GM12878 (cell line): ENCODE measurements at regions not wholly inside any gene's neighbourhood (a gene's known extent, or its start where the extent isn't known, plus 50 kb on each side); places are given as distances from the start of the nearest gene placed in this dataset.

Source experiments
- ATAC-seq: fragments of 200-7000 bp; cut with Tn5 transposase; 3 replicates; pipeline ENCODE4 v1.9.1; 2020; ENCODE audit warnings: mild to moderate bottlenecking, moderate library complexity
- BruUV-seq: library from RNA; stranded (reverse); fragments of 400-500 nt; replicated peaks from 2 replicates; lab custom pipeline; 2021; lab: Mats Ljungman, UMichigan
- CTCF ChIA-PET: fragments of 300-600 bp; sonication (Branson Sonifier 250); formaldehyde crosslinking; extraction: SDS; loops from one replicate; lab custom pipeline; 2021; ENCODE audit warnings: inconsistent platforms; lab: Yijun Ruan, JAX
- POLR2A ChIA-PET: fragments of 350-600 bp; formaldehyde crosslinking; extraction: SDS; loops from one replicate; lab custom pipeline; 2021; ENCODE audit warnings: inconsistent platforms; lab: Charles Lee
- RAD21 ChIA-PET: fragments of 300-600 bp; sonication (Branson Sonifier 250); formaldehyde crosslinking; loops from one replicate; lab custom pipeline; 2023; ENCODE audit warnings: antibody characterized with exemption; ENCODE audit not compliant: unreplicated experiment; lab: Charles Lee
- SMC1A ChIA-PET: fragments of 300-600 bp; sonication (Branson Sonifier 250); formaldehyde crosslinking; loops from one replicate; lab custom pipeline; 2023; ENCODE audit not compliant: unreplicated experiment, uncharacterized antibody; lab: Charles Lee
- DNase-seq: peaks from one replicate; pipeline ENCODE4 v3.0.0-alpha.2; 2011; ENCODE audit warnings: low read depth, low spot score
- FAIRE-seq: peaks from 3 replicates; lab custom pipeline; 2011; peaks lifted over from hg19 to GRCh38; lab: Jason Lieb, UNC
- H2AFZ ChIP-seq: 2 replicates; pipeline ENCODE4 v1.6.0; 2011; ENCODE audit warnings: low read depth, low read length, control low read depth; ENCODE audit not compliant: control insufficient read depth
- H3K27ac ChIP-seq: 2 replicates; pipeline ENCODE4 v1.5.1; 2011; ENCODE audit warnings: control low read depth; ENCODE audit not compliant: control insufficient read depth, insufficient read depth
- H3K27me3 ChIP-seq, 2 experiments: replicated peaks in 1 of 2; 2 replicates each; pipeline versions ENCODE4 v1.6.0 to v1.6.1; 2011; ENCODE audit warnings: low read length in 1 of 2; ENCODE audit not compliant: control insufficient read depth in 2 of 2, insufficient read depth in 2 of 2
- H3K36me3 ChIP-seq, 2 experiments: 2 replicates each; pipeline ENCODE4 v1.5.1; 2011; ENCODE audit warnings: low read length in 1 of 2; ENCODE audit not compliant: control insufficient read depth in 2 of 2, insufficient read depth in 2 of 2
- H3K4me1 ChIP-seq: 2 replicates; pipeline ENCODE4 v1.6.1; 2011; ENCODE audit warnings: mild to moderate bottlenecking, low read length, moderate library complexity, mixed read lengths; ENCODE audit not compliant: control insufficient read depth, insufficient read depth
- H3K4me2 ChIP-seq: 2 replicates; pipeline ENCODE4 v1.6.0; 2011; ENCODE audit warnings: control low read depth; ENCODE audit not compliant: control insufficient read depth, insufficient read depth
- H3K4me3 ChIP-seq: fragments of 200-600 bp; sonication (generic); 2 replicates; pipeline ENCODE4 v1.5.1; 2016
- H3K79me2 ChIP-seq: 2 replicates; pipeline ENCODE4 v1.6.0; 2011; ENCODE audit warnings: low read length; ENCODE audit not compliant: control insufficient read depth, insufficient read depth
- H3K9ac ChIP-seq: 2 replicates; pipeline ENCODE4 v1.8.0; 2011; ENCODE audit warnings: low read length, control low read depth, mixed read lengths; ENCODE audit not compliant: control insufficient read depth, insufficient read depth
- H3K9me3 ChIP-seq: replicated peaks from 3 replicates; pipeline ENCODE4 v1.5.1; 2011; ENCODE audit warnings: mild to moderate bottlenecking, low read length; ENCODE audit not compliant: control insufficient read depth, insufficient read depth
- H4K20me1 ChIP-seq: 2 replicates; pipeline ENCODE4 v1.6.0; 2011; ENCODE audit not compliant: control insufficient read depth, insufficient read depth
- CEBPB ChIP-seq, 2 experiments: fragments of 150-350 bp in 1 of 2; IDR thresholded peaks; 2 replicates each; pipeline ENCODE4 v1.6.1; 2012 to 2014; ENCODE audit warnings: low read depth in 2 of 2, low read length in 2 of 2, borderline replicate concordance in 1 of 2, inconsistent platforms in 1 of 2
- ELK1 ChIP-seq: IDR thresholded peaks from 2 replicates; pipeline ENCODE4 v1.6.1; 2012; ENCODE audit warnings: low read depth, low read length, improper control_type of control experiment
- JUND ChIP-seq: IDR thresholded peaks from 2 replicates; pipeline ENCODE4 v1.6.1; 2012; ENCODE audit warnings: low read depth, mild to moderate bottlenecking, low read length, improper control_type of control experiment, moderate library complexity
- NBN ChIP-seq: fragments of 450-650 bp; IDR thresholded peaks from 2 replicates; pipeline ENCODE4 v1.6.1; 2016
- SPI1 ChIP-seq: IDR thresholded peaks from 2 replicates; pipeline ENCODE4 v1.6.1; 2011; ENCODE audit warnings: low read depth, mild to moderate bottlenecking, low read length, moderate library complexity, borderline replicate concordance; ENCODE audit not compliant: insufficient read depth
- SUPT20H ChIP-seq: IDR thresholded peaks from 2 replicates; pipeline ENCODE4 v1.6.1; 2011; ENCODE audit warnings: low read depth, mild to moderate bottlenecking, low read length, moderate library complexity, borderline replicate concordance; ENCODE audit not compliant: control insufficient read depth
- ZBTB4 ChIP-seq: fragments of 450-650 bp; formaldehyde crosslinking; IDR thresholded peaks from 2 replicates; pipeline ENCODE4 v1.4.0; 2022; ENCODE audit warnings: mild to moderate bottlenecking, moderate library complexity
- WGBS: methylation state at CpG from one replicate; pipeline ENCODE4 v1.1.6; 2016; ENCODE audit warnings: low lambda C conversion rate; ENCODE audit not compliant: insufficient replicate concordance, insufficient coverage; ENCODE audit errors: missing lambda C conversion rate; 5-methylcytosine and 5-hydroxymethylcytosine counted together
- in situ Hi-C: fragments of 300-500 bp; cut with MboI; formaldehyde crosslinking; loops from 9 replicates; pipeline ENCODE4 v1.14.3; 2018; ENCODE audit warnings: mixed read lengths
- intact Hi-C: fragments of 100-400 bp; cut with micrococcal nuclease; formaldehyde crosslinking; loops from one replicate; pipeline ENCODE4 v1.14.2; 2022; ENCODE audit not compliant: unreplicated experiment

DNA sequence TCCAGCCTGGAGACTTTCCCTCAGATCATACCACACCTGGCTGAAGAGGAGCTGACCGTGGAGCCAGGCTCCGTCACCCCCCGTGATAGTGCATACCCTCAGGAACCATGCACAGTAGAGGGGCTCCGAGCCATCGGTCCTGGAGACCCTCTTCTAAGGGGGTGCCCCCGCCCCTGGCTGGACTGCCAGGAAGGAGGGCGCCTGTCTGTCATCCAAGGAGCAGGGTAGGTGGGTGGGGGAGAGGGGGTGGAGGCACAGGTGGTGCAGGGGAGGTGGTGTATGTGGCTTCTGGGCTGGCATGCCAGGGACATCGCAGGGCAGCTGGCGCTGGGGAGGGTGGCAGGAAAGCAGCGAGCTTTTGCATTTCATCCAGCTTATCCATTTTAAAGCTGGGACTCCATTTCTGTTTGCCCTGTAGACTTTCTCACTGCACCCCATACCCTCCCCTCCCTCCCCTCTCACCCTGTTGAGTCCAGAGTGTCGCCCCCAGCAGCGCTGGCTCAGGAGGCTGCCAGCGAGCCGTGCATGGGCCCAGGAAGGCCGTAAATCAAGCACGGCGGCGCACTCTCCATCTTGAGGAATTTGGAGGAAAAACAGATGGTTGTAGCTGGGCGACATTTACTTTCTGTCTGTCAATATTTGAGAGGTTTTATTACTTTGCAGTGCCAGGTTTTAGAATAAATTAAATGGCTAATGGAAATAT is 56.2 kb upstream of the HS6ST1 start:
- ChIA-PET SMC1A (no interaction called here), POLR2A (no interaction called here)
- Histone ChIP-seq H3K36me3 (no peaks in the 10 kb centered on the region), H3K4me1 (no peaks in the 10 kb centered on the region), H3K4me2 (no peak overlapping the region), H3K9me3 (no peaks in the 10 kb centered on the region), H4K20me1 (no peaks in the 10 kb centered on the region), H2AFZ (no peak overlapping the region), H3K27me3 (peaks cover 0 to 2% of the 10 kb centered on the region in 2 experiments)
- BruUV-seq = no TSS peak
- intact Hi-C loops (no loop called here), in situ Hi-C loops (no loop called here)
- 27% methylated on average over 19 of the region's 19 CpGs for WGBS
- TF ChIP-seq SUPT20H (no peak), ZBTB4 (CRISPR knock-in tag) (no peak), NBN (no peak), ELK1 (no peak), CEBPB (IDR thresholded peaks at IDR 0.05; ENCODE audit: borderline replicate concordance in 1 of 2, low read depth in 2 of 2, low read length in 2 of 2) (no peak), JUND (no peak), SPI1 (no peak)
- TF ChIP-seq, all 136 proteins: peak for 0
- ChIA-PET RAD21 (no interaction called here), CTCF (no interaction called here)
- Histone ChIP-seq H3K27ac (no peak overlapping the region), H3K79me2 (no peaks in the 10 kb centered on the region), H3K4me3 (no peak overlapping the region), H3K9ac (no peak overlapping the region)
- no peak for FAIRE-seq
- DNase-seq = no peak
- ATAC-seq = no peak
